ENCODE measurements at regions not wholly inside any gene's neighbourhood (a gene's known extent, or its start where the extent isn't known, plus 50 kb on each side); places are given as distances from the start of the nearest gene placed in this dataset.
"Not testable (repeated sequence)": the region's sequence is repeated elsewhere in the genome, so short reads cannot be mapped to it uniquely, and the experiment has no call there.

- no peak for DNase-seq
Observed at GRCh38 chr5:101455851-101456250, 552.8 kb upstream of the ST8SIA4 start.

- no peak for DNase-seq
Observed at GRCh38 chr5:101455048-101455447, 552.0 kb upstream of the ST8SIA4 start.

- DNase-seq = not testable (repeated sequence)
Observed at GRCh38 chr5:101442281-101442680, 539.2 kb upstream of the ST8SIA4 start.

- DNase-seq = no peak
Observed at GRCh38 chr5:101440173-101440572, 537.1 kb upstream of the ST8SIA4 start.

GRCh38 chr5:101437351-101437750, 534.3 kb upstream of the ST8SIA4 start:
- DNase-seq = no peak

- no peak for DNase-seq
Observed at GRCh38 chr5:101435768-101436167, 532.7 kb upstream of the ST8SIA4 start.

- no peak for DNase-seq
Observed at GRCh38 chr5:101431201-101431600, 528.1 kb upstream of the ST8SIA4 start.

- no peak for DNase-seq
Observed at GRCh38 chr5:101430551-101430950, 527.5 kb upstream of the ST8SIA4 start.

GRCh38 chr5:101429241-101429640, 526.2 kb upstream of the ST8SIA4 start:
- no peak for DNase-seq

- no peak for DNase-seq
Observed at GRCh38 chr5:101425339-101425859, 522.3 kb upstream of the ST8SIA4 start.

GRCh38 chr5:101424530-101425175, 521.6 kb upstream of the ST8SIA4 start:
- DNase-seq = peak; percentile 39

GRCh38 chr5:101418713-101419118, 515.6 kb upstream of the ST8SIA4 start:
- DNase-seq = no peak

GRCh38 chr5:101404531-101404930, 501.4 kb upstream of the ST8SIA4 start:
- no peak for DNase-seq

- no peak for DNase-seq
Observed at GRCh38 chr5:101393795-101394450, 490.8 kb upstream of the ST8SIA4 start.

GRCh38 chr5:101390151-101390908, 487.2 kb upstream of the ST8SIA4 start:
- no peak for DNase-seq

- DNase-seq = no peak
Observed at GRCh38 chr5:101385276-101385675, 482.2 kb upstream of the ST8SIA4 start.

- DNase-seq = no peak
Observed at GRCh38 chr5:101370181-101370580, 467.1 kb upstream of the ST8SIA4 start.

GRCh38 chr5:101364469-101364868, 461.4 kb upstream of the ST8SIA4 start:
- no peak for DNase-seq

- no peak for DNase-seq
Observed at GRCh38 chr5:101362067-101362466, 459.0 kb upstream of the ST8SIA4 start.

GRCh38 chr5:101346906-101347305, 443.8 kb upstream of the ST8SIA4 start:
- no peak for DNase-seq

- no peak for DNase-seq
Observed at GRCh38 chr5:101346447-101346846, 443.4 kb upstream of the ST8SIA4 start.

GRCh38 chr5:101338226-101338625, 435.1 kb upstream of the ST8SIA4 start:
- no peak for DNase-seq

- no peak for DNase-seq
Observed at GRCh38 chr5:101327816-101328215, 424.7 kb upstream of the ST8SIA4 start.

- DNase-seq = no peak
Observed at GRCh38 chr5:101326766-101327165, 423.7 kb upstream of the ST8SIA4 start.
